Calu3 (cell line): ENCODE measurements at regions not wholly inside any gene's neighbourhood (a gene's known extent, or its start where the extent isn't known, plus 50 kb on each side); places are given as distances from the start of the nearest gene placed in this dataset.

ENCODE experiments used
- BruUV-seq: library from RNA; stranded (reverse); fragments of 400-500 nt; replicated peaks from 2 replicates; lab custom pipeline; 2021; lab: Mats Ljungman, UMichigan
- CTCF ChIA-PET: fragments of 300-600 bp; sonication (Branson Sonifier 250); formaldehyde crosslinking; loops from one replicate; lab custom pipeline; 2022; ENCODE audit warnings: antibody characterized with exemption; lab: Charles Lee
- DNase-seq: peaks from one replicate; pipeline ENCODE4 v3.0.0; 2022
- H3K27ac Mint-ChIP-seq: one replicate; pipeline ENCODE4 v1.8.0; 2022; ENCODE audit warnings: mixed read lengths; ENCODE audit not compliant: unreplicated experiment
- H3K27me3 Mint-ChIP-seq: one replicate; pipeline ENCODE4 v1.8.0; 2022; ENCODE audit warnings: mixed read lengths; ENCODE audit not compliant: unreplicated experiment
- H3K36me3 Mint-ChIP-seq: one replicate; pipeline ENCODE4 v1.8.0; 2022; ENCODE audit warnings: mild to moderate bottlenecking, moderate library complexity, mixed read lengths; ENCODE audit not compliant: insufficient read depth, unreplicated experiment
- H3K4me1 Mint-ChIP-seq: one replicate; pipeline ENCODE4 v1.8.0; 2022; ENCODE audit warnings: mild to moderate bottlenecking, low read depth, mixed read lengths; ENCODE audit not compliant: unreplicated experiment
- H3K4me3 Mint-ChIP-seq: one replicate; pipeline ENCODE4 v1.8.0; 2022; ENCODE audit warnings: mild to moderate bottlenecking, low read depth, moderate library complexity, mixed read lengths; ENCODE audit not compliant: unreplicated experiment
- H3K9me3 Mint-ChIP-seq: one replicate; pipeline ENCODE4 v1.8.0; 2022; ENCODE audit warnings: low read depth, mixed read lengths; ENCODE audit not compliant: unreplicated experiment
- intact Hi-C: fragments of 100-400 bp; cut with micrococcal nuclease; formaldehyde crosslinking; loops from one replicate; pipeline ENCODE4 v1.10.0; 2022; ENCODE audit not compliant: unreplicated experiment
- TF ChIP-seq, protein P1 (sequence below): fragments of 200-600 bp; IDR thresholded peaks from one replicate; pipeline ENCODE4 v1.8.0; 2022; ENCODE audit warnings: antibody characterized with exemption; ENCODE audit not compliant: unreplicated experiment

DNA sequence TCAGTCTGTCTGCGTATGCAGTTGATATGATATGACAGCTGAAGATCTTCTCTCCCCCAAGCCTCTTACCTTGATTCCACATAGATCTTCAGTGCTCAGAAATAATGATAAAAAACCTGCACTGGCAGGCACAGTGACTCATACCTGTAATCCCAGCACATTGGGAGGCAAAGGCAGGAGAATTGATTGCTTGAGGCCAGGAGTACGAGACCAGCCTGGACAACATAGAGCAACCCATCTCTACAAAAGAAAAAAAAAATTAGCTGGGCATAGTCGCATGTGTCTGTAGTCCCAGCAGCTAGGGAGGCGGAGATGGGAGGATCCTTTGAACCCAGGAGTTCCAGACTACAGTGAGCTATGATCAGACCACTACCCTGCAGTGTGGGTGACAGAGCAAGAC is 551.0 kb upstream of the MIR17HG start:
- no peak overlapping the region for H3K4me3 Mint-ChIP-seq
- H3K27me3 Mint-ChIP-seq = no peaks in the 10 kb centered on the region
- H3K27ac Mint-ChIP-seq = no peak overlapping the region
- CTCF ChIA-PET = no interaction called here
- intact Hi-C loops = no loop called here
- TF ChIP-seq, protein P1, sequence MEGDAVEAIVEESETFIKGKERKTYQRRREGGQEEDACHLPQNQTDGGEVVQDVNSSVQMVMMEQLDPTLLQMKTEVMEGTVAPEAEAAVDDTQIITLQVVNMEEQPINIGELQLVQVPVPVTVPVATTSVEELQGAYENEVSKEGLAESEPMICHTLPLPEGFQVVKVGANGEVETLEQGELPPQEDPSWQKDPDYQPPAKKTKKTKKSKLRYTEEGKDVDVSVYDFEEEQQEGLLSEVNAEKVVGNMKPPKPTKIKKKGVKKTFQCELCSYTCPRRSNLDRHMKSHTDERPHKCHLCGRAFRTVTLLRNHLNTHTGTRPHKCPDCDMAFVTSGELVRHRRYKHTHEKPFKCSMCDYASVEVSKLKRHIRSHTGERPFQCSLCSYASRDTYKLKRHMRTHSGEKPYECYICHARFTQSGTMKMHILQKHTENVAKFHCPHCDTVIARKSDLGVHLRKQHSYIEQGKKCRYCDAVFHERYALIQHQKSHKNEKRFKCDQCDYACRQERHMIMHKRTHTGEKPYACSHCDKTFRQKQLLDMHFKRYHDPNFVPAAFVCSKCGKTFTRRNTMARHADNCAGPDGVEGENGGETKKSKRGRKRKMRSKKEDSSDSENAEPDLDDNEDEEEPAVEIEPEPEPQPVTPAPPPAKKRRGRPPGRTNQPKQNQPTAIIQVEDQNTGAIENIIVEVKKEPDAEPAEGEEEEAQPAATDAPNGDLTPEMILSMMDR = no peak
- DNase-seq = no peak
- no TSS peak for BruUV-seq
- H3K36me3 Mint-ChIP-seq = no peaks in the 10 kb centered on the region
- H3K4me1 Mint-ChIP-seq = no peaks in the 10 kb centered on the region
- H3K9me3 Mint-ChIP-seq = no peaks in the 10 kb centered on the region

DNA sequence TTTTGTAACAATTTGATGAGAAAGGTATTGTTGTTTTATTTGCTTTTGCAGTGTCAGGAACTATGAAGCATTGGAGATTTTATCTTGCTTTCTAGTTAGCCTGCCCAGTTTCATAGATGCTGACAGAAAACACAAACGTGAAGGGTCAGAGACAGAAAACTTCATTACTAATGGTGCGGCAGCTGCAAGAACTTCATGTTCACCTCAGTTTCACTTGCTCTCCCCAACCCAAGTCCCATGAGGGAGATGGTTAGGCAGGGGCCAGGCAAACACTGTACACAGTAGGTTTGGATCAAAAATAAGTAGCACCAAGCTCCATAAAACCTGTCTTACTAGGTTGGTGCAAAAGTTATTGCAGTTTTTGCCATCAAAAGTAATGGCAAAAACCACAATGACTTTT is 550.2 kb upstream of the MIR17HG start:
- TF ChIP-seq, protein P1 = no peak
- no peaks in the 10 kb centered on the region for H3K27me3 Mint-ChIP-seq
- CTCF ChIA-PET = no interaction called here
- no peaks in the 10 kb centered on the region for H3K36me3 Mint-ChIP-seq
- BruUV-seq = no TSS peak
- H3K4me3 Mint-ChIP-seq = no peak overlapping the region
- no peaks in the 10 kb centered on the region for H3K9me3 Mint-ChIP-seq
- DNase-seq = no peak
- no peak overlapping the region for H3K27ac Mint-ChIP-seq
- intact Hi-C loops = no loop called here
- H3K4me1 Mint-ChIP-seq = no peaks in the 10 kb centered on the region

DNA sequence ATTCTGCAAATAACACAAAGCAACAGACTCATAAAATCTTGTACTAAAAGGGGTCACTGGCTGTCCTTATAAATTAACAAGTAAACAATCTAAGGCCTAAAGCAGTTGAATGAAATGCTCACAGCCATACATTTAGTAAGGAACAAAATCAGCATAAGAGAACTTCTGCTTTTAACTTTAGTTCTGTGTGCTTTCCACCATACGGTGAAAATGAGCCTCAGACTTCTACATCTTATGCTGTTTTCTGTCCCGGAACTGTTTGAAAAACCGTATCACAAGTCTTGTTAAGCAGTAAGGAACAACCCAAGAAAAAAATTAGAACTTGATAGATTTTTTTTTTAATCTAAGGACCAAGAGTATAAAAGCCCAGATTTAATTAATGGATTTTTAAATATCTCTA is 549.1 kb upstream of the MIR17HG start:
- DNase-seq = no peak
- H3K27ac Mint-ChIP-seq = no peak overlapping the region
- TF ChIP-seq, protein P1 = no peak
- CTCF ChIA-PET = no interaction called here
- no TSS peak for BruUV-seq
- no peaks in the 10 kb centered on the region for H3K9me3 Mint-ChIP-seq
- H3K4me3 Mint-ChIP-seq = no peak overlapping the region
- intact Hi-C loops = no loop called here
- H3K27me3 Mint-ChIP-seq = no peaks in the 10 kb centered on the region
- H3K4me1 Mint-ChIP-seq = no peaks in the 10 kb centered on the region
- no peaks in the 10 kb centered on the region for H3K36me3 Mint-ChIP-seq

DNA sequence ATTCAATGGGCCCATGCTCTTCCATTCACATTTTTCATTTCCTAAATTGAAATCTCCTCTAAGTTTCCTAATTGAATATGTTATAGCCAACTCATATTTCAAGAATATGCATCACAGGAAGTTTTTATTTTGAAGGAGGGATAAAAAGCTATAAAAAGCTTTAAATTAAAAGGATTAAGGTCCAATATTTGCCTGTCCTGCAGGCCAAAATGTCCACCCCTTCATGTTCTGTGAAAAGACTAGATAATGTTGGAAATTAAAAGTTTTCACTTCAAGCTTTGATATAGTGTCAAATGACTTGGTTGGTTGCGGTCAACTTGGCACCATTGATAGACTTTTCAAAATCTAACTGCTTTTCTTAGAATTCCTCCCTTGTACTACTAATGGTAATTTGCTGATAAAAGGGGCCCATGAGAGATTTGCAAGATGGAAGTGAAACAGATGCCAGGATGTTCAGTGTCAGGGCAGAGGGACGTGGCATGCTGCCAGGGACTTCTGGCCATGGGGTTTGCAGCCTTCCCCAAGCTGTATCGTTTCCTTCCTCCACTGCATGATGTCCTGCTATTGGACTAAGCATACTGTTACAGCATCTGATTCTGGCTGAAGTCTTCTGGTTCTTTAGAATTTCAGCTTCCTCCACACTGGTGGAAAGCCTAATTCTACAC is 547.3 kb upstream of the MIR17HG start:
- Mint-ChIP-seq H3K27me3 (no peaks in the 10 kb centered on the region), H3K4me3 (no peak overlapping the region), H3K9me3 (no peaks in the 10 kb centered on the region), H3K36me3 (no peaks in the 10 kb centered on the region), H3K4me1 (no peaks in the 10 kb centered on the region), H3K27ac (no peak overlapping the region)
- CTCF ChIA-PET = no interaction called here
- intact Hi-C loops = no loop called here
- BruUV-seq = no TSS peak
- TF ChIP-seq, protein P1 = no peak
- no peak for DNase-seq
